ENCODE measurements at regions not wholly inside any gene's neighbourhood (a gene's known extent, or its start where the extent isn't known, plus 50 kb on each side); places are given as distances from the start of the nearest gene placed in this dataset.

GRCh38 chr13:26813980-26814348 is 53.4 kb upstream of the GPR12 start:
- no peak for TF ChIP-seq CTCF (IDR thresholded peaks at IDR 0.05)
- TF ChIP-seq POLR2A (IDR thresholded peaks at IDR 0.05) = no peak

Measured in Peyer's patch (tissue), 4 donors.